ENCODE measurements at regions not wholly inside any gene's neighbourhood (a gene's known extent, or its start where the extent isn't known, plus 50 kb on each side); places are given as distances from the start of the nearest gene placed in this dataset.

DNA sequence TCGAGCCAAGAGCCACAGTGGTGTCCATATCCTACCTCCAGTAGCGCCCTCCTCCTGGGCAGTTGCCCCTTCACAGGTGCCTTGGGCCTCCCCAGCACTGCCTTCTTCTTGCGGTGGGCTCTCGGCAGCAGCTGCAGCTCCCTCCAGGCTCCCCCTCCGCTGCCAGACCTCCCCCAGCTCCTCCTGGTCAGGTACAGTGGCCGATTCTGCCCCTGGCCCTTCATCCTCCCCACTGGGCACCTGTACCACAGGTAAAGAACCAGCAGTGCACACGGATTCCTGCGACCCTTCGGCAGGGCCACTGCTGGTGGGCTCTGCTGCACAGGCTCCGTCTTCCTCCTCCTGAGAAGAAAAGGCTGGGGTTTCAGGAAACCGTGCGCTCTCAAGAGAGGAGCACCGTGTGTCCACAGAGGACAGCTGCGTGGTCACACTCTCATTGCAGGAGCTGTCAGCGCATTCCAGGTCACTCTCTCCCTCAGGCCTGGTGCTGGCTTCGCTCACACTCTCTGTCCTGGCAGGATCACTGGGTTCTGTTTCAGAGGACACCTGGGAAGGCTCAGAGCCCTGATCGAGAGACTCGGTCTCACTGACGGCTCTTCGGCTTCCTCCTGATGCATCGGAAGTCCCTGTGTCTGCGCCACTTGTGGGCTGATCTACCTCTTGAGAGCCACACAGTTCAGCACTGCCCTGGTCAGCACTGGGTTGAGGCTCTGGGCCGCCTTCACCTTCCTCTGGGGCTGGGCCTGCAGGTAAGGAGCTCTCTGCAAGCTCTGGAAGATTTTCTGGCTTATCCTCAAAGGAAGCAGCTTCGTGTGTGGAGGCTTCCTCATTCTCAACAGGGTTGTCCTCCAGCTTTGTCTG, 147.4 kb upstream of the STK17B start:
- DNase-seq = no peak

DNA sequence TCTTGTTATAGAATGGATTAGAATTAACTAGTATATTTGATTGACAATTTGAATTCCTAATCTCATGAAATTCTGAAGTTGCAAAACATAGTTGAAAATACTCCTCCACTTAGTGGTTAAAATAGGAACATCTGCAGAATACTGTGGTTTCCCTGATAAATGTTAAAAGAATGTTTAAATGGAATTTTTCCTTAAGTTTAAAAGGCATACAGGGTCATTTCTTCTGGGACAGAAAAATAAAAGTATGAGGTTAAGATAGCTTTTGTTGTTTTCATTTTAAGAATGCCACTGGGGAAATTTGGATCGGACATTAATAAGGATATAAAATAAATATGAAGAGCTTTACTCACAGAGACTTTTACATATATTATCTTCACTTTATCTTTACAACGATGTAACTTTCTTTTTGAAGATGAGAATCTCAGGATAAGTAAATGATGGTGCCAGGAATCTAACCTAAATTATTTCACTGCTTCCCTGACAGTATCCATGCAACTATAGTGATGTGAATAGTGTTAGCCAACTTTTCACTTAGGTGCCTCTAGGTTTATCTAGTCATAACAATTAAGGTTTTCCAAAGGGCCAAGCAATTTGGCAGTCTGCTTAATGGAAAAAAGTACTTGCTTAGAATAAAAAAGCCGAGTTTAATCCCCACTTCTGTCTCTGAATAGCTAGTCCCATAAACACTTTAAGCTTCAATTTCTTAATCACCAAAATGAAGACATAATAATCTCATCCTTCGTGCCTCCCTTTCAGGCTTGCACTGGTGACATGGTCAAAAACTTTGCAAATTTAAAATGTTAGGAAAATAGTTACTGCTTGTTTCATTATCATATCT, 151.8 kb upstream of the STK17B start:
- no peak for DNase-seq

DNA sequence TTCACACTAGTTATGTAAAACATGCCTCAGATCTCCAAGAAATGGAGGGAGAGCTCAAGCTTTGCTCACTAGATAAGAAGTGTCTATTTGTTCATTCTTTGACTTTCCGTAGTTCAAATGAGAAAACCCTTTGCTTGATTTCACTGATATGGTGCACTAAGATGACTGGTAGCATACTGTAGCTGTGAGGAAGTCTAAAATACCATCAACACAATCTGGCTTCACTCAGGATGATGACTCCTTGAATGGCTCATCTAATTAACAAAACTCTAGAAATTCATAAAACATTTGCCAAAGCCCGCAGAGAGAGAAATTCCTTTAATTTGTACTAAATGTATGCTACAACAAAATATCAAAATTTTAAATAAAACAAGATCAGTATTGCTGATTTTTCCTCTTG, 152.8 kb upstream of the STK17B start:
- DNase-seq = no peak

DNA sequence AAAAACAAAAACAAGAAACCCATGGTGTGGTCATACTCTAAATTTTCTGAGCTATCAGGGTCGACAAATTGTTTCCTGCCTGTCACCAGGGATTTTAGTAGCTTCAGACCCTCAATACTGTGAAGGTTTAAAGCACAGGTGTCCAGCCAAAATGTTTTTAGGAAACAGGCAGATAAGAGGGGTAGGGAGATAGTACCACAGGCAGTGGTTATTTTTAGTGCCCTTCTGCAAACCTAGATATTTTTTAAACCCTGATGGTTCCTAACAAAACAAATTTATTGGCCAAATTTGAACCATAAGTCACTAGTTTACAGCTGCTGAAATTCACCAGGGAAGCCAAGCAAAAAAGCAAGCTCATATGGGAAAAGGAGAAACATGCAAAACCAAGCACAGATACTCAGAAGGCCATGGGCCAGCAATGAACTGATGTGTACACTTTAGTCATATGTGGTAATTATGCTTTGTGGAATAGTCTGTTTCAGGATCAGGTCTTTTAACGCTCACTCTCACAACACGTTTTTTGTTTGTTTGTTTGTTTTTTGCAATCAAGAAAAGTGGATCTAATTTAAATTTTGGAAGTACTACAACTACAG, 156.8 kb upstream of the STK17B start:
- DNase-seq = no peak

DNA sequence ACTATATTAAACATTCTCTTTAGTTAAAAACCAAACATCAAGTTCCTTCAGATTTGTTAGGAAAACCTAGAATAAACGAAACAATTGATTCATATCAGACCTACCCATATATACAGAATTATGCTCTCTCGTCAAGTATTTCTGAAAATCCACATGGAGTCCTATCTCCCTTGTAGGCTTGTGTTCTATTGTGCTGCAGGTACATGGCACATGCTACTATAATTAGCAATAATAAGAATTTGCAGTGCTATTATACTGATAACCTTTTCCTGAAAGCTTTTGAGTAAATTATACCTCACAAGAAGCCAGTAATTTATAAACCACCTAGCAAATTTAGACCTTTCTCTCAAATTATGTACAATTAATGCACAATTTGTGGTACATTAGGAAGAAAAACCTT, 158.6 kb upstream of the STK17B start:
- no peak for DNase-seq

DNA sequence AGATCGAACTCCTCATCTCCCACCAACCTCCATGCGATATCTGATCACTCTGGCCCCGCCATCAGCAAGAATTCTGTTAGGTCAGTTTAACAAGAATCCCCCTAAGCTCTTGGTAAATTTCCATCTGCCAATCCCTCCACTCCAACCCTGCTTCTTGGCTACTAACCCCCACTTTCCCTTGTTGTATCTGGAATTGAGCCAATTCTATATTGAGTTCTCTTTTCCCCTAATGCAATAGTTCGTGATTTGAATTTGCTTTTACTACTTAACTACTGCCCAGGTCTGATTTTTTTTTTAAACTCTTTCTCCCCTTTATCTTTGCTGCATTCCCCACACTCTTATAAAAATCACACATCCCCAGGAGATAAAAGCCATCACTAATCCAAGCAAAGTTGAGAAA, 159.3 kb upstream of the STK17B start:
- no peak for DNase-seq

DNA sequence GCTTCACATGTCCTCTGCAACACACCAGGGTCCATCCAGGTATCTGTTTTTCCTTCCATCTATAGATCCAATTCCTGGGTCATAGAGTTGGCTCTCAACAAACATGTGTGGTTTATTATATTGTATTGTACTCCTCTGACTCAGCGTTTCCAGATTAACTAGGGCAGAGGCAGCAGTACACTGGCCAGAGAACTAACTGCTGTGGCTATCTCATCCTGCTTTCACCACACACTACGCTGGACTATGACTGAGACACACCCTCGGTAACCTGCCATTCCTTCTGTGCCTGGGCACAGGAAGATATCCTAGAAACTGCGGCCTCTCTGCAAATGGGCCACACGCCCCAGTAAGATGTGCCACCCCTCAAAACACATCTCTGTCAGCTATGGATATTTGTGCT, 159.8 kb upstream of the STK17B start:
- DNase-seq = no peak

DNA sequence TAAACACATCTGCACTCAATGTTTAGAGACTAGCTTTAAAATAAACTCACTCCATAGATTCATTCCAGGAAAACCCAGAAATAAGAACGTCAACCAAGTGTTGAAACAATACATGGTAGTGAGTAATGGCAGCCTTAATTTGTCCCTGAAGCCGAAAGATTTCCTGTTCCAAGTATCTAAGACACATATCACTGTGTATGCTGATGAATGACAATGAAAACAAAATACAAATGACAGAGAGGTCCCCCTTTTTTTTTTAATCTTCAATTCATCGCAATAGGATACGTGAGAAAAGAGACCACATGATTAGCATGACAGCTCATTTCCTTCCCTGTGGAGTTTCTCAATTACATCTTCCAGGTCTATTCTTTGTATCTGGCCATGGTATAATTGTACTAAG, 160.5 kb upstream of the STK17B start:
- no peak for DNase-seq

DNA sequence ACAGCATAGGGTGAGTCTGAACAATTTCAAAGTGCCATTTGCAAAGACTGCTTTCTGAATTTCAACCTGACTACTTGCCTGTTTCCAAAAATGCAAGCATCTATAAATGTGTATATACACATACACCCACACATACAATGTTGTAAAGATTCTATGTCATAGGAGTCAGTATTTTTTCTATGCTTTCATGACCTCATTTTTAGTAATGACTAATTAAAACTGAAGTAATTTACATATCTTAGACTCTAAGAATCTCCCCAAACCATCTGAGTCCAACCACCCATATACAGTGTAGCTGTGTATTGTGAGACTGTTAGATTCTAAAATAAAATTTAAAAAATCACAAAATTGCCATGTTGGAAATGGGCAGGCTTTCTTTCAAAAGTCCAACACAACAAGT, 162.0 kb upstream of the STK17B start:
- DNase-seq = no peak

DNA sequence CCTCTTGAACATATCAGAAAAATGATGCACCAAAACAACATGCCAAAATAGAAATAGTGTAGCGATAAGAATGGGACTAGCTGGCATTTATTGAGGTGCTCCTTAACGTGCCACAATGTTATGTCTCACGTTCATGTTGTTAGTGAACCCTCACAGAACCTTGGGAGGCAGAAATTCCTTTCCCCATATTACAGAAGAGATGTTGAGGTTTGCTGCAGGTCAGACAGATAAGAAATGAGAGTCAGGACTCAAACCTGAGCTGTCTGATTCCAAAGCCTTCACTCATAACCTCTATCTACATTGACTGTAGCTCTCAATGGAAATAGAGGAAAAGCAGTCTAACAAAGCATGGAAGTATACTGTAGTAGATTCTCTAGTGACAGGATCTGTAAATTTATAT, 163.3 kb upstream of the STK17B start:
- DNase-seq = no peak

DNA sequence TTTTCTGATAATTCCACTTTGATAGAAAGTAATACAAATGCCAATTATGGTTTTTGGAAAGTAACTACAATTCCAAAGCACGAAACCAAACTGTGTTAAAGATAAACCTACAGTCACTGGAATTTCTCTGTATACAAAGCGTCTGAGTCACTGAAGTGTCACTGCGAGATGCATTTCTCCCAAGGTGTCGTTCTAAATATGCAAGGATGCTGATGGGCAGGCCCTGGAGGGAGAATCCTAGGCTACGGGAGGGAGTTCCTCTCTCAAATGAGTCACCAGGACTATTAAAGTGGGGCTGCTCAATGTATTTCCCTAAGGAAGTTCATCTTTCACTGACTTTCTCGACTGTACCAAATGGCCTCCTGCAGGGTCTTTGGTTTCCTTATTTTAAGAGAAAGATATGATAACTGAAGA, 163.8 kb upstream of the STK17B start:
- no peak for DNase-seq

DNA sequence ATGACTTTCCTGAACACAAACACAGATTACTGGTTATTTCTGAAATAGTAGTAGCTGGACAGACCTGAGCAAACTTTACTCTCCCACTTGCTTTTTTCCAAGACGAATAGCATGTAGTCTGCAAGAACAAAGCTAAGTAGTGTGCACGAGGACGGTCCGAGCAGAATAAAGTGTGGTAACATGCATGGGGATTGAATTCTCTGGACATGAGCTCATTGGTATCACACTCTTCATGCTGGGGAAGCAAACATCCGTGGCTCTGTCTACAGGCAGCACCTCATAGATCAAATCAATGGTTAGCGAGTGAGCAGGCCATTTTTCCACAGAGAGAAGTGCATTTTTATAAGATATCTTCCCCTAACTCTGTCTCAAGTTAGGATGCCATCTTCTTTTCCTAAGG, 164.8 kb upstream of the STK17B start:
- no peak for DNase-seq

DNA sequence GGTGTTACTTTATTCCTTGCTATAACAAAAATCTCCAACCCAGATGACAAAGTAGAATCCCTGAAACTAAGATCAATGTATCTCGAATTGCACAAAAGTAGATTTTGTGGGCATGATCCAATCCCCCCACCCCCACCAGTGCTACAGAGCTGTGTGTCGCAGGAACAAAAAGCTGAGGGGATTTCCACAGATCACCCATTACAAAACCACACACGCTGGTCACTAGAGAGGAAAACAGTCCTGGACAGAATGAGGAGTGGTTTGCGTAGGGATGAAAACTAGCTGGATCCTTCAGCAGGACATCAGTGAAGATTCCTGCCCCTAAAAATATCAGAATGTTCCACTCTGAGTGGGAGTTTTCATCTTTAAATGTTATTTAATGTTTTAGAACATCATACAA, 165.3 kb upstream of the STK17B start:
- no peak for DNase-seq

DNA sequence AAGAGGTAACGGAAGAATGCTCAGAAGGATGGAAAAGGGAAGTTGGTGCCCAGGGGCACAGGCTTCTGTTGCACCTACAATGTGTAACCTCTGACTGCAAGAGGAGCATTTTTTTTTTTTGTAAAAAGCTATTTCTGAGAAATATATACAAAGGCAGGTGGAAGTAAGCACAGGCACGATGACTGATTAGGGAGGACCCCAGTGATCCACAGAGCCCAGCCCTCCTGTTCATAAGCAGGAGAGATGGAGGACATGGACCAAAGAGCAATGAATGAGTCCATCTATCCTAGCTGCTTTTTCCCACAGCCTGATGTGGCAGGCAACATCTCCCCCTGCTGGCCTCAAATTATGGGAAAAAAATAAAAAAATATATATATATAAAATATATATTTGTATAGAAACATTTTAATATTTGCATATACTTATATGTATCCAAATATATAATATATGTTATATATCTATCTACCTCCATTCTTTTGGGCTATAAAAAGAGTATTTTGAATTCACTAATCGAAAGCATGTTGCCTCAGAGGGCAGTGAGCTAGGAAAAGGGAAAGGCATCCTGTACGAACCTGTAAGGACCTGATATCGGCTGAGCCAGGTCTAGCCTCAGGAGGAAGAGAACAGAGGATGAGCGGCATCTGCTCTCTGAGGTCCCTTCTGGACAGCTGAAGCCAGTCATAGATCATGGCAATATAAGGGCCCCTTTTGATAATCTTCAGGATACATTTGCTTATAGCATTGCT, 166.0 kb upstream of the STK17B start:
- DNase-seq = no peak

DNA sequence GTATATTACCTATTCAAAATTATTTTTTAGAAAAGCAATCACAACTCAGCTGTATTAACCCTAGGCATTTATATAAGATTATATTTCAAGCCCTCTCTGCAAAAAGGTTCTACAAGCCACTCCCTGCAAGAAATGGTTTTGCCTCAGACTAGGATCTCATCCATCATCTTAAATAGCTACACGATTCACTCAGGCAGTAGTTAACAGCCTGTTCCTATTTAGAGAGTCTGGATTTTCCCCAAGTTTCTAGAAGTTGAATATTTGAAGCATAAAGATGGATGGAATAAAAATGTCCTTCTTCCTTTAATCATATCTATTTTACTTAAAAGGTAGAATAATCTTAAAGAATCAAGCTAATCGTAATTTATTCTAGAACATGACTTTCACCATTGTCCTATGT, 167.1 kb upstream of the STK17B start:
- no peak for DNase-seq

DNA sequence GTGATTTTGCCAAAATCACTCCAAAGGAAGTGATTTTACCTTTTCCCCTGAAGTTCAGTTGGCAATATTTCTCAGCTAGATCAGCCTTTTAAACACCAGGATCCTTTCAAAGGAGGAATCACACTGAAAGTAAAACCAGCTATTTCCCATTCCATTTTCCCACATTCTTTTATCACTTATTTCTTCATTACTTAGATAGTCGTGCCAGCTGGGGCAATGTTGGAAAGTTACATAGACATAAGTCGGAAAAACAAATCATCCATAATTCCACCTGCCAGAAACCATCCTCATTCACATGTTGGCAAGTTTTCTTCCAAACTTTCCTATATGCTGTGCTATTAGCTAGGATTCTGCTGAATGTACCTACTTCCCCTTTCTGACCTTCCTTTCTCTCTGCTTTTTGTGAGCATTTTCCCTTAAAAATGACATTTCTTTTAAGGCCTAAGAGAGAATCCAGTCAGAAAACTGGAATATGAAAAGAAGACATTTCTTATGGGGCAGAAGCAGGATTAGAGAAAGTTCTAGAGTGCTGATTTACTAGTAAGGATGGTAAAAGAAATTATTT, 170.0 kb upstream of the STK17B start:
- DNase-seq = no peak

DNA sequence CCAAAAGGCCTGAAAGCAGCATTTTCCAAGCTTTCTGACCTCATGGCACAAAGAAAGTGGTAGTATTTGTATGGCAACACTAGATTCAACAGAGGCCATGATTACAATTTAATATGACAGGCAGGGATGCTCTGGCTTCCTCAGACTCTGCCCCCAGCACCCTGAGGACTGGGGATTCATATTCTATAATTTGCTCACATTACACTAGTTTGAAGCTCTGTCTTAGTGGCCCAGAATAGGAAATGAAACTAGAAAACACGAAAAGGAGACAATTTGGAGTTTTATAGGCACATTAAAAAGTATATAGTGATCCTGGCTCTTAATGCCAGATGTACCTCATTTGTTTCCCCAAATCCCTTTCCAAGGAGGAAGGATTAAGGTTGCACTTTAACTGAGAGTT, 173.0 kb upstream of the STK17B start:
- DNase-seq = no peak

DNA sequence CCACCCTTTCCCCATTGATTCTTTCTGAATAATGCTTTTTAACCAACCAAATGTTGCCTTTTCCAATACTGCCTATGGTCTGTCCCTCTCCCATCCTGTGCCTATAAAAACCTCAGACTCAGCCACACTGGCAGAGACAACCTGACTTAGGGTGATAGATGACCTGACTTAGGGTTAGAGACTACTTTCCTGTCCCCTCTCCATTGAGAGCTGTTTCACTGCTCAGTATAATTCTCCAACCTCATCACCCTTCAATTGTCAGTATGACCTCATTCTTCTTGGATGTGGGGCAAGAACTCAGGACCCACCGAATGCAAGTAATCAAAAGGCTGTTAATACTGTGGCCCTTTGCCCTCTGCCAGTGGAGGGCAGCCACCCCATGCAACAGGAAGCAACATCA, 182.3 kb upstream of the STK17B start:
- no peak for DNase-seq

DNA sequence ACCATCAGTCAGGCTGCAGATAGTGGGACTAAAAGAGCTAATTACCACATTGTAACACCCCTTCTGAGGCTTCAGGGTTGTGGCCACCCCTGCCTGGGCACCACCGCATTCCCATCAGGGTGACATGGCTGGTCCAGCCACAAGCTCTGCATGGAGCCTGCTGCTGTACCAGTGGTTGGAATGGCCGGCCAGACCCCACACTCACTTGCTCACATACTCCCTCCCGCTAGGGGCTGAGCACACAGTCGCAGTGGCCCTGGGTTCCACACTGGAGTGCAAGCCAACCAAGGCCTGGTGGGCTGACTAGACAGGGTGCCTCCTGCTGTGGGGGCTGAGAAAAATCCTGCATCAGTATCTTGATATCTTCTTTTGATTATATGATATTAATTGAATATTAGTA, 182.8 kb upstream of the STK17B start:
- DNase-seq = no peak

DNA sequence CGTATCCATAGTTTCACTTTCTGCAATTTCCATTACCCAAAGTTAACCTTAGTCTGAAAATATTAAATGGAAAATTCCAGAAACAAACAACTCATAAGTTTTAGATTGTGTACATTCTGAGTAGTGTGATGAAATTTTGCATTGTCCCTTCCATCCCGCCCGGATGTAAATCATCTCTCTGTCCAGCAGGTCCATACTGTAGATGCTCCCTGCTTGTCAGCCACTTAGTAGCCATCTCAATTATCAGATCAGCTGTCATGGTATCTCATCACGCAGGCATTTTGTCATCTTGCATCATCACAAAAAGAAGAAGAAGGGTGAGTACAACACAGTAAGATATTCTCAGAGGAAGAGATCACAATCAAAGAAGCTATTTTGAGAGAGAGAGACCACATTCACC, 185.0 kb upstream of the STK17B start:
- no peak for DNase-seq

DNA sequence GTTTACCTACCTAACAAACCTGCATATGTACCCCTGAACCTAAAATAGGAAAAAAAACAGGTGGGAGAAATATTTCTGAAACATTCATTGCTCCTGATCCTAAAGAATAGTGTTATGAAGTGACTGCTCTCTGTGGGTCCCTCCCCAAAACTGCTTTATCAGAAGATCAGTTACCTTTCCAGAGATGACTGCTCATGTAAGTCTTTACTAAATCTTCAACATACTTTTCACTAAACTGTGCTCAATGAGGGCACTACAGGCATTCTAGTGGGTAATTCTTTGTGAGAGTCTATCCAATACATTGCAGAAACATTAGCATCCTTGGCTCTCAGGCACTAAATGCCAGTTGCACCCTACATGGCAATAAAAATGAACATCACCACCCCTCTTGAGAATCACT, 189.3 kb upstream of the STK17B start:
- DNase-seq = no peak

DNA sequence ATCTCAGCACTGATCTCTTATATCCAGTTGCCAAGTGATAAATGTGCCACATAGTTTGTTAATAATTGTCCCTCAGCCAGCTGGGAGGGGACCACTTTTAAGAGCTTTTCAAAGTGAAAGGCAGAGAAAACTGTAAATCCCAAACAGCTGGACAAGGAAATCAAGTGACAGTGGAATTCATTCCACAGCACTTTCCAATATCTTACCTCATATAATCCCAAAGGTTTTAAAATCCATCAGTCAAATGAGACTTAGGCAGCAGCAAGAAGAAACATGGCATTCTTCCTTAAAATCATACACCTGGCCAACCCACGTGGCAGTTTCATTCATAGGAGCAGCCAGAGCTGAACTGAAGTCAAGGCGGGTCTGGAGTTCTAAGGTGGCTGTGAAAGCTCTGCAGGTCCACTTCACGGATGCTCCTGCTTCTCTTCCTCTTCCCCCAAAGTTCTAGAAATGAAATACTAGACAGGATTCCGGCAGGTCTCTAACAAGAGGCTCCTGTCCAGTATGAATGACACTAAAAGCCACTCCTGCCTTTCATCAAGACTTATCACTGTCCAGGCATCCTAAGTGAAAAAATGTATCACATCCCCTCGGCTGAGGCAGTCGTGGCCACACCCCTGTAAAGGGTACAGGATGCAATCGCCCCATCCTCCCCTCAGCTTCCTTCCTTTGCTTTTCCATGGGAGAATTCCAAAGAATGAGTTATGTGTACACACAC, 190.4 kb upstream of the STK17B start:
- DNase-seq = no peak

Measured in DMS 273 treated with DMSO at 0.1 percent for 48 hours (cell line).